ENCODE measurements at regions not wholly inside any gene's neighbourhood (a gene's known extent, or its start where the extent isn't known, plus 50 kb on each side); places are given as distances from the start of the nearest gene placed in this dataset.
"Not testable (repeated sequence)": the region's sequence is repeated elsewhere in the genome, so short reads cannot be mapped to it uniquely, and the experiment has no call there.

DNA sequence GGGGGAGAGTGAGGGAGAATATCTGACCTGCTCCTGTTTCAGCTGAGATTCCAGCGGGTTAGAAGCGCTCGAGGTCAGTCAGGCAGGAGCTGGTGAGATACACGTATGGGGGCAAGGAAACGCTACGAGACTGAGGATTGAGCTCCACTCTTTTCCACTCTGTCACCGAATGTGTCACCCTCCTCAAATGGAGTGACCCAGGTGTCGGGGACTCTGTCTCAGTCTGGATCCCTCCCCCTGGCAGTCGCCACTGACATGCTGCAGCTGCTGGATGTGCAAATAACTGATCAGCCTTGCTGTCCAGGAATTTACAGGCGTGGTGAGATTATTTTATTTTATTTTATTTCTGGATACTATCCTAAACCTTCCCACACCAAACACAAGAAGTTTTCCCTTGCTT is 100.9 kb upstream of the DPP6 start:
- no peak overlapping the region for H3K4me3 ChIP-seq (ENCODE audit: low read length)
- DNase-seq (ENCODE audit: low read depth) = no peak
- TF ChIP-seq, protein P1, sequence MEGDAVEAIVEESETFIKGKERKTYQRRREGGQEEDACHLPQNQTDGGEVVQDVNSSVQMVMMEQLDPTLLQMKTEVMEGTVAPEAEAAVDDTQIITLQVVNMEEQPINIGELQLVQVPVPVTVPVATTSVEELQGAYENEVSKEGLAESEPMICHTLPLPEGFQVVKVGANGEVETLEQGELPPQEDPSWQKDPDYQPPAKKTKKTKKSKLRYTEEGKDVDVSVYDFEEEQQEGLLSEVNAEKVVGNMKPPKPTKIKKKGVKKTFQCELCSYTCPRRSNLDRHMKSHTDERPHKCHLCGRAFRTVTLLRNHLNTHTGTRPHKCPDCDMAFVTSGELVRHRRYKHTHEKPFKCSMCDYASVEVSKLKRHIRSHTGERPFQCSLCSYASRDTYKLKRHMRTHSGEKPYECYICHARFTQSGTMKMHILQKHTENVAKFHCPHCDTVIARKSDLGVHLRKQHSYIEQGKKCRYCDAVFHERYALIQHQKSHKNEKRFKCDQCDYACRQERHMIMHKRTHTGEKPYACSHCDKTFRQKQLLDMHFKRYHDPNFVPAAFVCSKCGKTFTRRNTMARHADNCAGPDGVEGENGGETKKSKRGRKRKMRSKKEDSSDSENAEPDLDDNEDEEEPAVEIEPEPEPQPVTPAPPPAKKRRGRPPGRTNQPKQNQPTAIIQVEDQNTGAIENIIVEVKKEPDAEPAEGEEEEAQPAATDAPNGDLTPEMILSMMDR (IDR thresholded peaks at IDR 0.05; ENCODE audit: insufficient read depth, low read depth, low read length, missing control alignments) = no peak

DNA sequence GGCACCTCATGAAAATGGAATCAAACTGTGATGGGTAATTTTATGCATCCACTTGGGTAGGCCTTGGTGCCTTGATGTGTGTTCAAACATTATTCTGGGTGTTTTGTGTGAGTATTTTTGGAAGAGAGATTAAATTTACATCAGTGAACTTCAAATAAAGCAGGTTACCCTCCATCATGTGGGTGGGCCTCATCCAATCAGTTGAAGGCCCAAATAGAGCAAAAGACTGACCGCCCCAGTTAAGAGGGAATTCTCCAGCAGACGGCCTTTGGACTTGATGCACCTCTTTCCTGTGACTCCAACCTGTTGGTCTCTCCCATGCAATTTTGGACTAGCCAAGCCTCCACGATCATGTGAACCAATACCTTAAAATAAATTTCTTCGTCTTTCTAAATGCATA is 97.7 kb upstream of the DPP6 start:
- DNase-seq (ENCODE audit: low read depth) = no peak
- TF ChIP-seq, protein P1 (IDR thresholded peaks at IDR 0.05; ENCODE audit: insufficient read depth, low read depth, low read length, missing control alignments) = no peak
- no peak overlapping the region for H3K4me3 ChIP-seq (ENCODE audit: low read length)

DNA sequence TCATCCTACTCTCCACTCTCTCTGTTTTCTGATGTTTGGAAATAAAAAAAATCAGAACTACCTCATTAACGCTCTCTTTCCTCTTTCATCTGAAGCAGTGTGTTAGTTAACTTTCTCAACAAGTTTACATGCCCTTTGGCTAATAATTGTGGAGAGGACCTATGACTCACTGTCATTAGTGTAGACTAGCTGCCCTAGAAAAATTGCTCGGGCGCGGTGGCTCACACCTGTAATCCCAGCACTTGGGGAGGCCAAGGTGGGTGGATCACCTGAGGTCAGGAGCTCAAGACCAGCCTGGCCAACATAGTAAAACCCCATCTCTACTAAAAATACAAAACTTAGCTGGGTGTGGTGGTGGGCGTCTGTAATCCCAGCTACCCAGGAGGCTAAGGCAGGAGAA is 94.5 kb upstream of the DPP6 start:
- DNase-seq (ENCODE audit: low read depth); H3K4me3 ChIP-seq (ENCODE audit: low read length): not testable (repeated sequence)

DNA sequence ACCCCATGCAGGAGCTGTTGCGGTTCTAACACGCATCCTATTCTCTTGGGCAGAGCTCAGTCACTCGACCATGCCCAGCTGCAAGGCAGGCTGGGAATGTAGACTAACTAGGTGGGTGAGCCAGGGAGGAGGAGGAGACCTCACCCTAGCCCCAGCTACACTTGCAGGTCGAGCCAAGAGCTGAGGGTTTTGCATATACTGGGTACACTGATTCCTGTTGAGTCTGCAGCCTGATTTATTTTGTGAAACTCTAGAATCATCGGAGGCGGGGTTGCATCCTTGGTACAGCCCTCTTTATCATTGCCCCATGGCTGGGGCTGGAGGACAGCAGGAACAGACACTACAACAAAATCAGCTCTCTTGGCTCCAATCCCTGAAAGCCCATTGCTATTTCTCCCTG is 93.8 kb upstream of the DPP6 start:
- DNase-seq (ENCODE audit: low read depth); H3K4me3 ChIP-seq (ENCODE audit: low read length): not testable (repeated sequence)

- not testable (repeated sequence) for H3K4me3 ChIP-seq (ENCODE audit: low read length); DNase-seq (ENCODE audit: low read depth)
These were observed 93.4 kb upstream of the DPP6 start for GRCh38 chr7:153958789-153959188.

- not testable (repeated sequence) for DNase-seq (ENCODE audit: low read depth); H3K4me3 ChIP-seq (ENCODE audit: low read length)
These were observed 87.6 kb upstream of the DPP6 start for GRCh38 chr7:153964481-153965112.

GRCh38 chr7:153969016-153969415 is 83.2 kb upstream of the DPP6 start:
- not testable (repeated sequence) for DNase-seq (ENCODE audit: low read depth); H3K4me3 ChIP-seq (ENCODE audit: low read length)

- DNase-seq (ENCODE audit: low read depth) = not testable (repeated sequence)
These were observed 77.6 kb upstream of the DPP6 start for GRCh38 chr7:153974603-153975002.

GRCh38 chr7:153976745-153977144 is 75.5 kb upstream of the DPP6 start:
- not testable (repeated sequence) for DNase-seq (ENCODE audit: low read depth); H3K4me3 ChIP-seq (ENCODE audit: low read length)

More at GRCh38 chr7:153974603-153975002, 77.6 kb upstream of the DPP6 start:
- H3K4me3 ChIP-seq (ENCODE audit: low read length) = not testable (repeated sequence)

GRCh38 chr7:153983186-153983585 is 69.0 kb upstream of the DPP6 start:
- H3K4me3 ChIP-seq (ENCODE audit: low read length); DNase-seq (ENCODE audit: low read depth): not testable (repeated sequence)

DNA sequence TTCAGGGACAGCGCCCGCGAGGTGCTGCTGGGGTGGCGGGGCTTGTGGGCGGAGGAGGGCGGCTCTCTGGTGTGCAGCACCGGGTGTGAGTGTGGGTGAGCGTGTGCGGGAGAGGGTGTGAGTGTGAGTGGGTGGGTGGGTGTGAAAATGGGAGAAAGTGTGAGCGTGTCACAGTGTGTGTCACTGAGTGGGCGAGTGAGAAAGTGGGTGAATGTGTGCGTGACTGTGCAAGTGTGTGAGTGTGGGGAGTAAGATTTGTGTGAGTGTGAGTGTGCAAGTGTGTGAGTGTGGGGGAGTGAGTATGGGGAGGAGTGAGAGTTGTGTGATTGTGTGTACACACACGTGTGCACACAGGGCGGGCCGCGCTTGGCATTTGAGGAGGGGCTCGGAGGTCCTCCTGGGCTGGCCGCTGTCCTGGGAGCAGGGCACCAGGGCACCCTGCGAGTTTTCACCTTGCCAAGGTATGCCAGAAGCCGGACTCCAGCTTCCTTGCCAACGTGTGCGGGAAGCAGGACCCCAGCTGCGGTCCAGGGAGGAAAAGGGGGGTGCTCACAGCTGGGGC is 63.1 kb upstream of the DPP6 start:
- DNase-seq (ENCODE audit: low read depth); H3K4me3 ChIP-seq (ENCODE audit: low read length): not testable (repeated sequence)

DNA sequence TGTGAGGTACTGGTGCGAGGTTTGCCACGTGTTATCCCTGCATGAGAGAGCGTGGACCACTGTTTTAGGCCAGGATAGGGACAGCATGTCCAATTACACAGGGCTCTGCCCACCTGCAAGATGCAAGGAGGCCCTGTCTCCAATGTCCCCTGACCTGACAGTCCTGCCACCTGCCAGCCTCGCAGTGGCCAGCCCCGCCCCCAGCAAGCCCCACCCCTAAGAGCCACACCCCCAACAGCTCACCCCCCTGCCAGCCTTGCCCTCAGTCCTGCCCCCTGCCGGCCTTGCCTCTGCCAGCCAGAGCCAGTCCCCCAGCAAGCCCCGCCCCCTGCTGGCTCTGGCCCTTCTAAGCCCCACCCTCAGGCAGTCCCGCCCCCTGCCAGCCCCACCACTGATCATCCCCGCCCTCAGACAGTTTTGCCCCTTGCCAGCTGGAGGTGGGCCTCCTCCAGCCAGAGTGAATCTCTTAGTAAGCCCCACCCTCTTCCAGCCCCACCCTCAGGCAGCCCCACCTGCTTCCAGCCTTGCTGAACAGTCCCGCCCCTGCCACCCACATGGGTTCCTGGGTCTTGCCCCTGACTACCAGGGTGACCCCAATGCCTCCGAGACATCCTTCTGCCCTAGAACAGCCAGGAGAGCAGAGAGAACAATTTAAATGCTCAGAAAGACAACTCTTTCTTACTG is 62.3 kb upstream of the DPP6 start:
- not testable (repeated sequence) for H3K4me3 ChIP-seq (ENCODE audit: low read length); DNase-seq (ENCODE audit: low read depth)

DNA sequence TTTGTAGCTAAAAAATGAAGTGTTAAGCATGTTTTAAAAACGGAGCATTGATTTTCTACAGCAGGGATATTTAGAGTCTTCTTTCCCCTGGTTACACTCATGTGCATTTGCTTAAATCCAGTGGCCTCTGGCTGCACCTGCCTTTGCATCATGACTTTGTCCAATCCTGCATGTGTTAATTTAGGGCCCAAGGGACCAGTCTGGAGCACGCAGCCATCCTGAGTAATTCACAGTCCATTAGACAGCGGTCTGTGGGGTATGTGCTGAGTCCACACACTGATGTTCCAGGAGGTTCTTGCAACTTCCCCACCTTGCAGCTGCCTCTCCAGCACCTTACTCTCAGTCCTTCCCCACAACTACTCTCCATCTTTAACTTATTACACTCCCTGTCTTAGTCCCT is 60.7 kb upstream of the DPP6 start:
- H3K4me3 ChIP-seq (ENCODE audit: low read length); DNase-seq (ENCODE audit: low read depth): not testable (repeated sequence)

DNA sequence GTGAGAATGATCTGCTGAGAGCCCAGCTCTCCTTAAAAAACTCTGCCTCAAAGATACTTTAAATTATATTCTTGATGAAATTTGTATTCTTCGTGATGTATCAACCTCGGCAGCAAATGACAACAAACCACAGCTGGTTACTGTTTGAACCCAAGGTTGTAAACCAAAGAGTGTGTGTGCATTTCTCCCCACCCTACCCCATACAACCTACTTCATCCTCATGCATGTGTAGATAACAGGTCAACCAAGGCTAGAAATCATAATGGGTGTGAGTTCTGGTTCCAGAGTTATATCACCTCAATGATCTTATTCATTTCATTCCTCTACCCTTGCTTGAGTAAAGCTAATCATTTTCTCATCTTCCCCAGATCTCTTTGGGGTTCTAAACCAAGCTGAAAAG is 58.8 kb upstream of the DPP6 start:
- not testable (repeated sequence) for H3K4me3 ChIP-seq (ENCODE audit: low read length); DNase-seq (ENCODE audit: low read depth)

- H3K4me3 ChIP-seq (ENCODE audit: low read length); DNase-seq (ENCODE audit: low read depth): not testable (repeated sequence)
These were observed 53.3 kb upstream of the DPP6 start for GRCh38 chr7:153998896-153999295.

All from epithelial cell of esophagus (primary cell).